VCaP (cell line): ENCODE measurements at regions not wholly inside any gene's neighbourhood (a gene's known extent, or its start where the extent isn't known, plus 50 kb on each side); places are given as distances from the start of the nearest gene placed in this dataset.

Source experiments
- H3K27ac ChIP-seq: fragments of 450-650 bp; 2 replicates; pipeline ENCODE4 v1.5.1; 2017
- CTCF ChIP-seq: fragments of 450-650 bp; conservative IDR thresholded peaks from 2 replicates; pipeline ENCODE4 v1.5.1; 2017; ENCODE audit warnings: mild to moderate bottlenecking, moderate library complexity

GRCh38 chr15:93308026-93308690 lies 219.1 kb upstream of the RGMA start:
- H3K27ac ChIP-seq: no peak overlapping the region
- no peak for TF ChIP-seq CTCF

- no peak overlapping the region for H3K27ac ChIP-seq
Measured at GRCh38 chr15:93307513-93307912, 218.5 kb upstream of the RGMA start.

GRCh38 chr15:93305306-93305705 lies 216.3 kb upstream of the RGMA start:
- no peak overlapping the region for H3K27ac ChIP-seq
- TF ChIP-seq CTCF: no peak

More at GRCh38 chr15:93307513-93307912, 218.5 kb upstream of the RGMA start:
- TF ChIP-seq CTCF: no peak

GRCh38 chr15:93302080-93302765 lies 213.2 kb upstream of the RGMA start:
- TF ChIP-seq CTCF: no peak

GRCh38 chr15:93300796-93301195 lies 211.8 kb upstream of the RGMA start:
- TF ChIP-seq CTCF: no peak
- H3K27ac ChIP-seq: no peak overlapping the region

More at GRCh38 chr15:93302080-93302765, 213.2 kb upstream of the RGMA start:
- H3K27ac ChIP-seq: no peak overlapping the region

GRCh38 chr15:93299675-93300074 lies 210.7 kb upstream of the RGMA start:
- no peak for TF ChIP-seq CTCF
- H3K27ac ChIP-seq: no peak overlapping the region

- H3K27ac ChIP-seq: no peak overlapping the region
- no peak for TF ChIP-seq CTCF
Measured at GRCh38 chr15:93298901-93299300, 209.9 kb upstream of the RGMA start.
